ENCODE measurements at regions not wholly inside any gene's neighbourhood (a gene's known extent, or its start where the extent isn't known, plus 50 kb on each side); places are given as distances from the start of the nearest gene placed in this dataset.

GRCh38 chr2:156038021-156038420, 294.5 kb downstream of the NR4A2 start:
- Histone ChIP-seq H3K9me1 (ENCODE audit: insufficient read depth, low read length) (no peaks in the 10 kb centered on the region), H2BK15ac (ENCODE audit: low read depth, low read length) (no peak overlapping the region), H3K4me1 (ENCODE audit: control insufficient read depth, insufficient read depth, low read length) (no peaks in the 10 kb centered on the region), H3K56ac (ENCODE audit: extremely low read depth, insufficient read depth, low read length) (no peak overlapping the region), H4K20me1 (ENCODE audit: insufficient read depth, low read length) (no peaks in the 10 kb centered on the region), H3K9ac (ENCODE audit: low read depth, low read length) (no peak overlapping the region), H2BK120ac (ENCODE audit: low read depth, low read length) (no peak overlapping the region), H3K23ac (ENCODE audit: low read depth, low read length) (no peak overlapping the region), H3K4ac (ENCODE audit: low read depth, low read length) (no peak overlapping the region), H3K4me2 (ENCODE audit: low read depth, low read length) (no peak overlapping the region), H4K91ac (ENCODE audit: insufficient read depth, low read depth, low read length) (no peak overlapping the region), H3K9me3 (ENCODE audit: control insufficient read depth, insufficient read depth, low read length) (peaks cover 9% of the 10 kb centered on the region), H3K36me3 (ENCODE audit: control insufficient read depth, insufficient read depth, low read length) (no peaks in the 10 kb centered on the region), H3K18ac (ENCODE audit: low read depth, low read length) (no peak overlapping the region), H3K79me1 (ENCODE audit: low read depth in 1 of 2, low read length in 2 of 2) (no peaks in the 10 kb centered on the region), H2BK5ac (ENCODE audit: low read depth, low read length, poor library complexity, severe bottlenecking) (no peak overlapping the region), H3K27ac (ENCODE audit: insufficient read depth, low read length) (no peak overlapping the region), H2BK20ac (ENCODE audit: low read depth, low read length) (no peak overlapping the region), H3K14ac (replicated peaks; ENCODE audit: low read depth, low read length) (no peak overlapping the region), H3K27me3 (ENCODE audit: control insufficient read depth, insufficient read depth, low read length) (no peaks in the 10 kb centered on the region), H3K4me3 (ENCODE audit: insufficient read depth, low read depth, low read length) (no peak overlapping the region), H2AK5ac (ENCODE audit: low read depth, low read length) (no peak overlapping the region), H4K8ac (ENCODE audit: low read depth in 2 of 2, low read length in 2 of 2) (no peak overlapping the region), H2AFZ (replicated peaks; ENCODE audit: low read length, poor library complexity) (no peak overlapping the region), H2AK9ac (replicated peaks; ENCODE audit: low read depth, low read length, poor library complexity) (no peak overlapping the region), H4K5ac (ENCODE audit: low read depth, low read length) (no peak overlapping the region)
- TF ChIP-seq MAZ (IDR thresholded peaks at IDR 0.05; ENCODE audit: borderline replicate concordance, low read depth, low read length) = no peak
- TF ChIP-seq POLR2A (IDR thresholded peaks at IDR 0.05; ENCODE audit: low read depth, low read length) = no peak
- no peak for TF ChIP-seq NFE2L2 (IDR thresholded peaks at IDR 0.05; ENCODE audit: low read depth, low read length)
- TF ChIP-seq, protein P1, sequence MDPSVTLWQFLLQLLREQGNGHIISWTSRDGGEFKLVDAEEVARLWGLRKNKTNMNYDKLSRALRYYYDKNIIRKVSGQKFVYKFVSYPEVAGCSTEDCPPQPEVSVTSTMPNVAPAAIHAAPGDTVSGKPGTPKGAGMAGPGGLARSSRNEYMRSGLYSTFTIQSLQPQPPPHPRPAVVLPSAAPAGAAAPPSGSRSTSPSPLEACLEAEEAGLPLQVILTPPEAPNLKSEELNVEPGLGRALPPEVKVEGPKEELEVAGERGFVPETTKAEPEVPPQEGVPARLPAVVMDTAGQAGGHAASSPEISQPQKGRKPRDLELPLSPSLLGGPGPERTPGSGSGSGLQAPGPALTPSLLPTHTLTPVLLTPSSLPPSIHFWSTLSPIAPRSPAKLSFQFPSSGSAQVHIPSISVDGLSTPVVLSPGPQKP (IDR thresholded peaks at IDR 0.05; ENCODE audit: borderline replicate concordance, low read depth, low read length) = no peak
- TF ChIP-seq RAD21 (IDR thresholded peaks at IDR 0.05; ENCODE audit: low read length) = no peak
- no peak for TF ChIP-seq RFX5 (IDR thresholded peaks at IDR 0.05; ENCODE audit: low read depth, low read length)
- TF ChIP-seq USF2 (IDR thresholded peaks at IDR 0.05; ENCODE audit: low read depth, low read length) = no peak
- TF ChIP-seq CHD1 (IDR thresholded peaks at IDR 0.05; ENCODE audit: low read depth, low read length) = no peak
- no peak for TF ChIP-seq FOS (IDR thresholded peaks at IDR 0.05; ENCODE audit: low read depth, low read length)
- TF ChIP-seq, protein P2, sequence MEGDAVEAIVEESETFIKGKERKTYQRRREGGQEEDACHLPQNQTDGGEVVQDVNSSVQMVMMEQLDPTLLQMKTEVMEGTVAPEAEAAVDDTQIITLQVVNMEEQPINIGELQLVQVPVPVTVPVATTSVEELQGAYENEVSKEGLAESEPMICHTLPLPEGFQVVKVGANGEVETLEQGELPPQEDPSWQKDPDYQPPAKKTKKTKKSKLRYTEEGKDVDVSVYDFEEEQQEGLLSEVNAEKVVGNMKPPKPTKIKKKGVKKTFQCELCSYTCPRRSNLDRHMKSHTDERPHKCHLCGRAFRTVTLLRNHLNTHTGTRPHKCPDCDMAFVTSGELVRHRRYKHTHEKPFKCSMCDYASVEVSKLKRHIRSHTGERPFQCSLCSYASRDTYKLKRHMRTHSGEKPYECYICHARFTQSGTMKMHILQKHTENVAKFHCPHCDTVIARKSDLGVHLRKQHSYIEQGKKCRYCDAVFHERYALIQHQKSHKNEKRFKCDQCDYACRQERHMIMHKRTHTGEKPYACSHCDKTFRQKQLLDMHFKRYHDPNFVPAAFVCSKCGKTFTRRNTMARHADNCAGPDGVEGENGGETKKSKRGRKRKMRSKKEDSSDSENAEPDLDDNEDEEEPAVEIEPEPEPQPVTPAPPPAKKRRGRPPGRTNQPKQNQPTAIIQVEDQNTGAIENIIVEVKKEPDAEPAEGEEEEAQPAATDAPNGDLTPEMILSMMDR (conservative IDR thresholded peaks at IDR 0.05; ENCODE audit: low read depth, low read length) = no peak
- TF ChIP-seq MAFK (IDR thresholded peaks at IDR 0.05; ENCODE audit: low read depth, low read length) = no peak
- TF ChIP-seq CEBPB (IDR thresholded peaks at IDR 0.05; ENCODE audit: low read depth, low read length) = no peak
- no peak for TF ChIP-seq BHLHE40 (IDR thresholded peaks at IDR 0.05; ENCODE audit: low read depth, low read length)
- TF ChIP-seq MXI1 (IDR thresholded peaks at IDR 0.05; ENCODE audit: borderline replicate concordance, low read depth, low read length) = no peak
- ATAC-seq (ENCODE audit: low read depth) (no peak), DNase-seq (no peak)
- no CpG with 5 or more reads among the region's 1 CpG for WGBS, 2 experiments (ENCODE audit: extremely low coverage in 2 of 2, insufficient read length in 1 of 2)
- no TSS peak for BruUV-seq (replicated peaks)
- intact Hi-C loops (cut with micrococcal nuclease) (no loop called here), in situ Hi-C loops (cut with MboI; ENCODE audit: low sequenced_read_pairs) (no loop called here), dilution Hi-C loops (cut with HindIII; ENCODE audit: low sequenced_read_pairs, unreplicated experiment) (no loop called here)
- ChIA-PET POLR2A (ENCODE audit: unreplicated experiment) (no interaction called here), CTCF (no interaction called here)

All from IMR-90 (cell line).